ENCODE measurements at regions not wholly inside any gene's neighbourhood (a gene's known extent, or its start where the extent isn't known, plus 50 kb on each side); places are given as distances from the start of the nearest gene placed in this dataset.

- no peak for TF ChIP-seq CTCF (IDR thresholded peaks at IDR 0.05)
- TF ChIP-seq POLR2AphosphoS5 (IDR thresholded peaks at IDR 0.05), result no peak
- TF ChIP-seq EP300 (IDR thresholded peaks at IDR 0.05), result no peak
- TF ChIP-seq POLR2A (IDR thresholded peaks at IDR 0.05; ENCODE audit: low read depth), result no peak
- Histone ChIP-seq H3K9me3 (peaks cover 0 to 3% (median 0%) of the 10 kb centered on the region in 4 donors), H3K27ac (replicated peaks in 1 of 4) (no peak overlapping the region)
These were observed 316.8 kb upstream of the EMCN start for GRCh38 chr4:100834616-100835015.

DNA sequence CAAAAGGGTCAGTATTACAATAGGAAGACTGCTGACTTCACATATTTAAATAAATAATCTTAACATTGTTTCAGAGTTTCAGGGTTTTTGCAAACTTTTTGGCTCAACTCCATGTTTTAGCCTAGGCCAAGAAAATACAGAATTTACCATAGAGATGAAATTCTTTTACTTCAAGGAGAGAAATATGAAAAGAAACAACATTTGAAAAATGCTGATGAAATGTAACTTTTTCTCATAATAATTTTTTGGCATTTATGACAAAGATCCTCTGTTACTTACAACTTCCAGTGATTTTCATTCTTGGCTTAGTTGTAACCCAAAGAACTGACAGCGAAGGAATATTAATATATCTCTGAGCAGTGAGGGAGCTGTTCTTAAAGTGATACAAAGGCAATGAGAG, 316.1 kb upstream of the EMCN start:
- DNase-seq (ENCODE audit: extremely low spot score), result no peak
- Histone ChIP-seq H3K36me3 (no peaks in the 10 kb centered on the region), H3K9me3 (peaks cover 0 to 3% (median 0%) of the 10 kb centered on the region in 4 donors), H3K27ac (replicated peaks in 1 of 4) (no peak overlapping the region), H3K27me3 (no peaks in the 10 kb centered on the region), H3K4me1 (peaks cover 0 to 6% (median 2%) of the 10 kb centered on the region in 4 donors), H3K4me3 (no peak overlapping the region)
- TF ChIP-seq CTCF (IDR thresholded peaks at IDR 0.05) (no peak), EP300 (IDR thresholded peaks at IDR 0.05) (no peak), POLR2A (IDR thresholded peaks at IDR 0.05; ENCODE audit: low read depth) (no peak), POLR2AphosphoS5 (IDR thresholded peaks at IDR 0.05) (no peak)
- intact Hi-C loops (cut with DNase I), result no loop called here
- 28% methylated on average over 1 of the region's 1 CpG for WGBS

More at GRCh38 chr4:100834616-100835015, 316.8 kb upstream of the EMCN start:
- no peaks in the 10 kb centered on the region for H3K27me3 ChIP-seq
- no peak for DNase-seq (ENCODE audit: extremely low spot score)
- H3K4me3 ChIP-seq, result no peak overlapping the region
- H3K4me1 ChIP-seq, result peaks cover 0 to 6% (median 2%) of the 10 kb centered on the region in 4 donors
- no peaks in the 10 kb centered on the region for H3K36me3 ChIP-seq
- intact Hi-C loops (cut with DNase I), result no loop called here

- H3K27me3 ChIP-seq, result no peaks in the 10 kb centered on the region
- no peak overlapping the region for H3K27ac ChIP-seq (replicated peaks in 1 of 4)
- intact Hi-C loops (cut with DNase I), result no loop called here
- H3K9me3 ChIP-seq, result peaks cover 0 to 3% (median 0%) of the 10 kb centered on the region in 4 donors
- no peak for DNase-seq (ENCODE audit: extremely low spot score)
- TF ChIP-seq CTCF (IDR thresholded peaks at IDR 0.05), result no peak
- TF ChIP-seq EP300 (IDR thresholded peaks at IDR 0.05), result no peak
- no peak for TF ChIP-seq POLR2AphosphoS5 (IDR thresholded peaks at IDR 0.05)
- no peak for TF ChIP-seq POLR2A (IDR thresholded peaks at IDR 0.05; ENCODE audit: low read depth)
- no peak overlapping the region for H3K4me3 ChIP-seq
- 81% methylated on average over 2 of the region's 2 CpGs for WGBS
- no peaks in the 10 kb centered on the region for H3K36me3 ChIP-seq
- peaks cover 0 to 4% (median 1%) of the 10 kb centered on the region in 4 donors for H3K4me1 ChIP-seq
These were observed 311.3 kb upstream of the EMCN start for GRCh38 chr4:100828986-100829685.

GRCh38 chr4:100828364-100828763, 310.5 kb upstream of the EMCN start:
- no peak for DNase-seq (ENCODE audit: extremely low spot score)
- peaks cover 0 to 3% (median 0%) of the 10 kb centered on the region in 4 donors for H3K9me3 ChIP-seq
- H3K27me3 ChIP-seq, result no peaks in the 10 kb centered on the region
- 77% methylated on average over 3 of the region's 3 CpGs for WGBS
- no peaks in the 10 kb centered on the region for H3K4me1 ChIP-seq
- no peak overlapping the region for H3K4me3 ChIP-seq
- H3K36me3 ChIP-seq, result no peaks in the 10 kb centered on the region
- H3K27ac ChIP-seq (replicated peaks in 1 of 4), result no peak overlapping the region
- TF ChIP-seq POLR2A (IDR thresholded peaks at IDR 0.05; ENCODE audit: low read depth) (no peak), CTCF (IDR thresholded peaks at IDR 0.05) (no peak), EP300 (IDR thresholded peaks at IDR 0.05) (no peak), POLR2AphosphoS5 (IDR thresholded peaks at IDR 0.05) (no peak)
- intact Hi-C loops (cut with DNase I), result no loop called here

- no peak for DNase-seq (ENCODE audit: extremely low spot score)
- Histone ChIP-seq H3K27ac (replicated peaks in 1 of 4) (no peak overlapping the region), H3K27me3 (no peaks in the 10 kb centered on the region), H3K9me3 (peaks cover 0 to 3% (median 0%) of the 10 kb centered on the region in 4 donors), H3K4me1 (no peaks in the 10 kb centered on the region), H3K4me3 (no peak overlapping the region), H3K36me3 (no peaks in the 10 kb centered on the region)
- no peak for TF ChIP-seq CTCF (IDR thresholded peaks at IDR 0.05)
- TF ChIP-seq POLR2A (IDR thresholded peaks at IDR 0.05; ENCODE audit: low read depth), result no peak
- no peak for TF ChIP-seq POLR2AphosphoS5 (IDR thresholded peaks at IDR 0.05)
- no peak for TF ChIP-seq EP300 (IDR thresholded peaks at IDR 0.05)
- intact Hi-C loops (cut with DNase I), result no loop called here
These were observed 309.9 kb upstream of the EMCN start for GRCh38 chr4:100827756-100828155.

All from esophagus muscularis mucosa (tissue), 4 donors.